NCI-H2029 (cell line): ENCODE measurements at regions not wholly inside any gene's neighbourhood (a gene's known extent, or its start where the extent isn't known, plus 50 kb on each side); places are given as distances from the start of the nearest gene placed in this dataset.
A peak's percentile ranks its signal among the peaks of the same experiment; 100 is the strongest.

Source experiments
- DNase-seq: peaks from one replicate; lab custom pipeline; 2025; lab: John Stamatoyannopoulos, UW

GRCh38 chr10:4022473-4022872, 237.5 kb upstream of the KLF6 start:
- no peak for DNase-seq

DNA sequence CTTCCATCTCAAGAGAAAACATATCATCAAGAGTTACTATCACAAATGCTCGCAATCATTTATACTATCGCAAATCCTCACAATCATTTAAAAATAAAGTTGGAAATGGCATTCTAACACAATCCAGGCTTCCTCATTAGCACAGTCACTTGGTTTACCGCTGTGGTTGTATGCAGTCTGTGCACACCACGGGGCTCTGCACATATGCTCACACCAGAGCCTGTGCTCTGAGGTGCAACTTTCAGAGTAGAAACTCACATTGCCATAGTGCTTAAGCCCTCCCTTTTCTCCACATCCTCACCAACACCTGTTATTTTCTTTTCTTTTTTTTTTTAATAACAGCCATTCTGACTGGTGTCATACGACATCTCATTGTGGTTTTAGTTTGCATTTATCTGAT, 235.6 kb upstream of the KLF6 start:
- no peak for DNase-seq

GRCh38 chr10:4018054-4018511, 233.1 kb upstream of the KLF6 start:
- no peak for DNase-seq

GRCh38 chr10:4017336-4017735, 232.3 kb upstream of the KLF6 start:
- DNase-seq = no peak

DNA sequence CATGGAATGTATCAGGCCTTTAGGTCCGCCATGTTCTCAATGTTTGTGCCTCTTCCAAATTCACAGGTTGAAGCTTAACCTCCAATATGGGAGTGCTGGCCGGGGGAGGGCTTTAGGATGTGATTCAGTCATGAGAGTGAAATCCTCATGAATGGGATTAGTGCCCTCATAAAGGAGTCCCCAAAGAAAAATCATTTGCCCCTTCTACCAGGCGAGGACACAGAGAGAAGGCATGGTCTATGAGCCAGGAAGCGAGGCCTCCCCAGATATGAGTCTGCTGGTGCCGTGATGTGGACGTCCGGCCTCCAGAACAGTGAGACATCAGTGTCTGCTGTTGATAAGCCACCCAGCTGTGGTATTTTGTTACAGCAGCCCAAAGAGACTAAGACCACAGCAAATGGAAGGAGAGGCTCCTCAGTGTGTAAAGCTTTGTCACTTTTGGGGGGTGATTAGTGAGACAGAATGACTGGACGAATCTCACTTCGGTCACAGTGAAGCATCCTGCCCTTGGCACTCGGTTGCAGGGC, 231.3 kb upstream of the KLF6 start:
- no peak for DNase-seq

DNA sequence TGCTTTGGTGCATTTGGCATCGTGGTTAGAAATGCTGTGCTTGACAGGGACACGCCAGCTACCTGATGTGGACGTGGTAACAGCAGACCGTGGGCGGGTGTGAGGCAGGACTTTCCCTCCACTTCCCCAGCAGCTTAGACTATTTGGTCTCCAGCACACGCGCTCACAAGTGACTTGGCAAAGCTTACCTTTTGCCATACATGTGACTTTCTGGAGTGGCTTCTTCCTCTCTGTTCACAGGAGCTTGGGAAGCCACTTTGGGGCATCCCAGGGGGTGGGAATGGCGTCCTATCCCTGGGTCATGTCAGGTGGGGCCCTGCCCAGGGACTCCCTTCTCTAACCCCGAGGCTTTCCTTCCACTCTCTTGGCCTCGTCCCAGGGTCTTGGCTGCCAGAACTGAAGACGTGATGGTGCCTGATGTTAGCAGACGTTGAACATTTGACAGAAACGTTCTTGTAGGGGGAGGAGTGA, 228.7 kb upstream of the KLF6 start:
- DNase-seq = peak; percentile 41

- no peak for DNase-seq
Observed at GRCh38 chr10:4012848-4013247, 227.8 kb upstream of the KLF6 start.

DNA sequence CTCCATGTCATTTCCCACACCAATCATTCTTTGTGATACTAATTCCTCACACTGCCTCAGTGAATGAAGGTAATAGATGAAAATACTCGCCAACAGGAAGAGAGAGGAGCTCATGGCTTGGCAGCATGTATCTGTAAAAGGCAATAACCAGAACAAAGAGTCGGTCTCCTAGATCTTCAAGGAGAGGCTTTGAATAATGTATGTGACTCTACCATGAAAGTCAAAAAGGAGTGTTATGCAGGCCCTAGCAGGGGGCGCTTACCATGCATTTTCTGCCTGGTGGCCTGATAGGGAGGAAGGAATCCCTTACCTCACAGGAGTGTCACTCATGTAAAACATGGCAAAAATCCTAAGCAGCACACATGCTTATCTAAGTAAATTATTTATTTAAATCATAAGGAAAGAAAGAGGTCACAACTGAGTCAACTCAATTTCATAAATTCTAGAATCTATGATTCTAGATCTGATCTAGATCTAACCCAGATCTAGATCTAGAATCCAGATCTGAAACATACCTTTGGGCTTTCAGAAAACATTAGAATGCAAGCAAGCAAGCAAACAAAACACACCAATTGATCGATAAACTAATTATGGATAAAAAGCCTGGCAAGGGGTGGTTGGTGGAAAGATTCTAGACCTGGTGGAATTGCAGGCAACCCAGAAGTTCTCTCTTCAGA, 226.3 kb upstream of the KLF6 start:
- DNase-seq = no peak

DNA sequence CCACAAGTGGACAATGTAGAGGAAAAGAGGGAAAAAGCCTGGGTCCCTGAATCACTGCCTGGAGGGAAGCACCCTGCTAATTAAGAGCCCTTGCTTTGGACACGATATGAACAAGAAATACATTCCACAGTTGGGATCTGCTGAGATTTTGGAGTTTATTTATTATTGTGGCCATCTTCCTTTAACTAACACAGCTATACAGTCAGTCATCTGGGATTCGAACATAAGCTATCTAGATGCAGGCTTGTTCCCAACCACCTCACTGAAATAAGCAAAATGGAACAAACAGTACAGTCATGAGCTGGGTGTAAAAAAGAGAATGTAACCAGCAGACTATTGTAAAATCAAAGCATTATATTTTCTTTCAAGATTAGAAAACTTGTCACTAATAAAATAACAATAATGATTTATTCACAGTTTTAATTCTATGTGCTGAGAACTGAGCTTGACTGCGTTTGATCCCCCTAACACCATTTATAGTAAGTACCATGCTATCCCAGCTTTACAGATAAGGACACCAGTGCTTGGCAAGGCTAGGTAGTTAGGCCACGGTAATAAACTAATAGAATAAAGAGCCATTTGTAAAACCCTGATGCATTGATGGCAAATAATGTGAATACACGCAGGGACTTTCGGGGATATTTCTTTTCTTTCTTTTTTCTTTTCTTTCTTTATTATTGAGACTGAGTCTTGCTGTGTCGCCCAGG, 223.8 kb upstream of the KLF6 start:
- no peak for DNase-seq

DNA sequence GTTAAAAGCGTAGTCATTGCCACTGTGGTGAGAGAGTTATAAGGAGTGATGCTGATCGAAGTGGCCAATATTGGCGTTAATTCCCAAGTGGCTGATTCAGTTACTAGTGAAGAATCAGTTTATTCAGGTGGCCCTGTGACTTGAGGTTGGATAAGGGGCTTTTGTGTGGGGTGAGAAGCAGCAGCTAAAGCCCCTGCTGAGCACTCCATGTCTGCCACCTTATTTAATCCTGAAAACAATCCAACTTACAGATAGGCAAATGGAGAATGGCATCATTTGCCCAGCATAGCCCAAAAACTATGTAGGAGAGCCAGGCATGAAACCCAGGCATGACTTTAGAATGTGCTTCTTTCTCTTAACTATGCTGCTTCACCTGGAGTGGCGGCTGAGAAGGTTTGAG, 222.8 kb upstream of the KLF6 start:
- DNase-seq = no peak

- no peak for DNase-seq
Observed at GRCh38 chr10:4006858-4007257, 221.8 kb upstream of the KLF6 start.

DNA sequence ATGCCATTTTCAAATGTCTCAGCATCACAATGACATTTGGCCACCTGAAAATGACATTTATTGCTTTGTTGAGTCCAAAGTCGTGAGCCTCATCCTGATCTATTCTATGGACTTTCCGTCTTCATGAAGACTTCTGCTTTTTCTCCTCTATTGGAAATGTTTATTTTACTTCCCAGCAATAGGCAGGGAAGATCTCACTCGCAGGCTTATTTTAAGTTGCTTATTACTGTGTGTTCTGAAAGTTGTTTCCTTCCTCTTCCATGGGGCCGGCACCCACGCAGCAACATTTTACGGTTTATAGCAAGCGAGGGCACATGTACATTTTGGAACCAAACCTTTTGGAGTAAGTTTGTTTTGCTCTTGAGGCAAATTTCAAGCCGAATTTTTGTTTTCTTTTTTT, 221.0 kb upstream of the KLF6 start:
- no peak for DNase-seq

DNA sequence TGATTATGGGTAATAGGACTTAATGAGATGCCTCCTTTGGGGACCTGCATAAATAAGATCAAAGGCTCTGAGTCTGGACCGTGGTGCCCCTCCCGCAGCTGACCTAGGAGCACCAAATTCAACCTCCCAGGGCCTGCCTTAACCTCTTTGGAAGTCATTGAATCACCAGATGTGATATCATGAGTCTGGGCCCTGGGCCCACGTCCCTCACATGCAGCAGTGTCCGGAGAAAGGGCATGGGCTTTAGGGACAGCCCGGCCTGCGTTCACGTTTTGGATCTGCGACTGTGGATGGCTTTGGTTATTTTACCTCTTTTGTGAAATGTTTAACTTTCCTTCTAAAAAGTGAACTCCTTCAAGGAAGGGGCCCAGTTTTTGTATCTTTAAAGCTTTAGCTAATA, 220.0 kb upstream of the KLF6 start:
- DNase-seq = no peak

DNA sequence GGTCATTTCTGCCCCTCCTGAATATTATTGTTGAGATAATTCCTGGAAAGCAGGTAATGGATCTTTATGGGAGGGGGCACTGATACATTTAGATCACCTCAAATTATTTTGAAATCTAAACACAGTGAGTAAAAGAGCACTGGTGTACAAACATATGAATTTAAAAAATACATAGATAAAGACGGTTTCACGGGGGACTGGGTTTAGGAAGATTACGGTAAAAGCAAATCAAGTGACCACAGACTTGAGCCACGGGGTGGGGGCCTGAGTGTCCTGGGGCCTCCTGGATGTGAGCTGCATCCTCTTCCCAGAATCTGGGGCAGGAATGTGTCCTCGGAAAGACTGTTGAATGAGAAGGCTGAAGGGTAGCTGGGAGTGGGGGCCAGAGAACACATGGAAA, 219.1 kb upstream of the KLF6 start:
- no peak for DNase-seq

DNA sequence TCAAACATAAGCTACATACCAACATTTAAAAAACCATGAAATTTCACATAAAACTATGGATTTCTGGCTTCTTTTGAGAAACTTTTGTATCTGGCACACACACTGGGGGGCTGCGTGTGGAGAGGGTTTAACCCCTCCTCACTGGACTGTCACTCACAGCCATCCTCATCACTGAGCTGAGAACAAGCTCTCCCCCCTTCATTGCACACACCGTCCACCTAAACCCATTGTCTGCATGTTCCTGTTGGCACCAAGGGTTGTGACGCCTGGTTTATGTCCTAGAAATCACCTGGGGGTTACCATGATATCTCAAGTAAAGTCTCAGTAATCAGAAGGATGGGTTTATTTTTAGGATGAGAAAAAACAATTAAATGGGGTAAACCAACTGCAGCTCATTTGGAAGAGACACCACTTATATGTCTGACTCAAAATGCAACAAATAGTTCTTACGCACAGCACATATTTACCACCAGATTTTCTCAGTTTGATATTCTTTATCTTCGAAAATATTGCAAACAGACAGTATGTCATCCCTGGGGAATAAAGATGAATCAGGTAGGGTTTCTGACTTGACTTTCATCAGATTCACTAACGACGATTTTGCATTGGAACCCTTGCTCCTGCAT, 218.5 kb upstream of the KLF6 start:
- DNase-seq = no peak

GRCh38 chr10:4001811-4002210, 216.8 kb upstream of the KLF6 start:
- DNase-seq = no peak

DNA sequence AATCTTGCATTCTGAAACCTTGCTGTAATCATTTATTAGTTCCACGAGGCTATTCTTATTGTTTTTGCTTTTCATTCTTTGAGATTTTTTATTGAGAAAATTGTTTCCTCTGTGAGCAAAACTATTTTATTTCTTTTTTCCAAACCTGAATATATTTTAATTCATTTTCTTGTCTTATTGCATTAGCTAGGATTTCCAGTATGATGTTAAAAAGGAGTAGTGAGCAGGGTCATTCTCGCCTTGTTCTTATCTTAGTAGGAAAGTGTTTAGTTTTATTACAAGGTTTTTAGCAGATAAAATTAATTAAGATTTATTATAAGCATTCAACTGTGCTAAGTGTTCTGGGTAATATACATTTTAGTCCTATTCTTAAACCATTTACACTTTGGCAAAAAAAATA, 214.6 kb upstream of the KLF6 start:
- no peak for DNase-seq

- DNase-seq = no peak
Observed at GRCh38 chr10:3996697-3997096, 211.7 kb upstream of the KLF6 start.

DNA sequence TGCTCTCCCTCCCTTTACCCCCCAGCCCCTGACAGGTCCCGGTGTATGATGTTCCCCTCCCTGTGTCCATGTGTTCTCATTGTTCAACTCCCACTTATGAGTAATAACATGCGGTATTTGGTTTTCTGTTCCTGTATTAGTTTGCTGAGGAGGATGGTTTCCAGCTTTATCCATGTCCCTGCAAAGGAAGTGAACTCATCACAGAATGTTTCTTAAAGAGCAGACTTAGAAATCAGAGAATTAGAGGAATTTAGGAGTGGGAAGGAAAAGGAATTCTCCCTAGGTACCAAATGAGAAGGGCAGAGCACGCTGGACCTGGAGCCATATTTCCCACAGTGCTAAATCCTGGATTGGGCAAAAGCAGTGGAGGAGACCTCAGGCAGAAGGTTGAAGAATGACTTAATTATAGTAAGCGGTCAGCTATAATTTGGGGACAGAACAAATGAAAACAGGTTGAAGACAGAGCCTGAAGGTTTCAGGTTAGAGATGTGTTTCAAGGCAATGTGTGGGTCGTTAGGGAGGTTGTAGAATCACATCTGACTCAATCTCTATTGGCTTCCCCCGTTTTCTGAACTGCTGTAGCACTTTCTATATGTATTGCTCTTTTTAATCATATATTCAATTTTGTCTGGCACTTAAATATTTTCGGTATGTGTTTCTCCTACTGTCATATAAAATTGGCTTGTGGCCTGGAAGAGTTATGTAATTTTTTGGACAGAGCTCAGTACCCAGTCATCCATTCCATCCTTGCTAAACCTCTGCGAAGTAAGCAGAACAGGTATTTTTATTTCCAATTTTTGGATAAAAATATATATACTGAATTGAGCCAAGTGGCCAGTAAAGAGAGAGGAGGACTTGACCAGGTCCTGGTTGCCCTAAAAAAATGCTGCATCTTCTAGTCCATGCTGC, 210.5 kb upstream of the KLF6 start:
- DNase-seq = no peak

DNA sequence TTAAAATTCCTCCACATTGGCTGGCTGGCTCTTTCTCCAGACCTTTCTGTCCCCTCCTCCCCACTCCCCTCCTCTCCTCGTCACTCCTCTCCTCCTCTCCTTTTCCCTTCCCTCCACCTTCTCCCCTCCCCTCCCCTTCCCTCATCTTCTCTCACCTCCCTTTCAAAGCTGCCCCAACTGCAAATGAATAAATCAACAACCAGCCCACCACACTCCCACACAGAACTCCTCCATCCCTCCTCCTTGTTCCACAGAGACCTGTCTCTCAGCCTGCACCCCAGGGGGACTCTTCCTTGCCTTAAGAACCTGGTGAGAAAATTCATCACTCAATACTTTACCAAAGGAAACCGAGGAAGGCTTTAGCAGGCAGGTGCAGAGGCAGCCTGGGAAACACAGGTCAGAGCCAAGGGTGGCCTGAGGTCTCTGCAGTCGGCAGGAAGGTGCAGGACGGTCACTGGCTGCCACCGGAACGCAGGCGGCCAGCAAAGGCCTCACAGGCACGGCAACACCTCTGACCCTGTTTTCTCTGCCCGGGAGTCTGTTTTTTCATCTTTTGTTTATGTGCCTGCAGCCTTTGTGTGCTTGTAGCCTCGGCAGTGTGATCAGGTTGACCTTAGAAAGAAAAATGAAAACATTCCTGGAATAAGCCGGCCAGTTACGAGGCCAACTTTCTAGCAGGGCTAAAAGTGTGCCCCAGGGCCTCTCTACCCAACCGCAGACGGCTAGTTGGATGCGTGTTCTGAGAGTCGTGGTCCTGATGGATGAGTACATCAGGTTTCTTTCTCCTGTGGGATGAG, 207.6 kb upstream of the KLF6 start:
- DNase-seq = no peak

- DNase-seq = no peak
Observed at GRCh38 chr10:3990307-3990706, 205.3 kb upstream of the KLF6 start.
